ENCODE measurements at regions not wholly inside any gene's neighbourhood (a gene's known extent, or its start where the extent isn't known, plus 50 kb on each side); places are given as distances from the start of the nearest gene placed in this dataset.

GRCh38 chr1:147466543-147466942, 74.8 kb upstream of the BCL9 start:
- DNase-seq, result no peak

GRCh38 chr1:147470079-147470478, 71.2 kb upstream of the BCL9 start:
- DNase-seq, result no peak

GRCh38 chr1:147472489-147472888, 68.8 kb upstream of the BCL9 start:
- no peak for DNase-seq

- DNase-seq, result no peak
Measured at GRCh38 chr1:147472966-147473732, 68.2 kb upstream of the BCL9 start.

- DNase-seq, result no peak
Measured at GRCh38 chr1:147473733-147474049, 67.6 kb upstream of the BCL9 start.

- DNase-seq, result no peak
Measured at GRCh38 chr1:147475488-147475887, 65.8 kb upstream of the BCL9 start.

GRCh38 chr1:147478521-147478920, 62.8 kb upstream of the BCL9 start:
- DNase-seq, result no peak

GRCh38 chr1:147479864-147480564, 61.3 kb upstream of the BCL9 start:
- no peak for DNase-seq

- no peak for DNase-seq
Measured at GRCh38 chr1:147480565-147480935, 60.8 kb upstream of the BCL9 start.

- DNase-seq, result no peak
Measured at GRCh38 chr1:147486876-147487656, 54.2 kb upstream of the BCL9 start.

- no peak for DNase-seq
Measured at GRCh38 chr1:147491098-147491497, 50.2 kb upstream of the BCL9 start.

Measured in NCI-H446 (cell line).